HPDE6-E6E7 (cell line): ENCODE measurements at regions not wholly inside any gene's neighbourhood (a gene's known extent, or its start where the extent isn't known, plus 50 kb on each side); places are given as distances from the start of the nearest gene placed in this dataset.

Experiments
- DNase-seq: peaks from one replicate; pipeline ENCODE4 v3.0.0; 2011; ENCODE audit warnings: missing footprints; ENCODE audit errors: extremely low spot score

- no peak for DNase-seq
Observed at GRCh38 chr11:127506647-127507046, 506.1 kb upstream of the KIRREL3 start.

DNA sequence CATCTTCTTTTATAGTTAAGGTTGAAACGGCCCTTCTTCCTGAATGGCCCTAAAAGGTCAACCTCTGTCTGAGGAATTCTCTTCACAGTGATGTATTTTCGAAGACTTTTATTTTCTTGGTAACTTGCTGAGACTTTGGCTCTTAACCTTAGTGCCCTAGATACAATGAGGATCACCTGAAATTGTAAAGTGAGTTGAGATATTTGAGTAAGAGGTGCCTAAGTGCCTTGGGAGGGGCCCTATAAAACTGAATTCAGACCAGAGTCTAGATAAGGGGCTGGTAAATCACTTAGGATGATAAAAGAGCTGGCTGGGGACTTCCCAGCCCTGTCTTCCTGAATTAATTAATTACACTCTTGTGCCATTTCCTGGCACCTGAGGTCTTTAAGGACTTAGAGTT, 505.6 kb upstream of the KIRREL3 start:
- no peak for DNase-seq

GRCh38 chr11:127496165-127496564, 495.6 kb upstream of the KIRREL3 start:
- no peak for DNase-seq

- no peak for DNase-seq
Observed at GRCh38 chr11:127493330-127494022, 492.9 kb upstream of the KIRREL3 start.

DNA sequence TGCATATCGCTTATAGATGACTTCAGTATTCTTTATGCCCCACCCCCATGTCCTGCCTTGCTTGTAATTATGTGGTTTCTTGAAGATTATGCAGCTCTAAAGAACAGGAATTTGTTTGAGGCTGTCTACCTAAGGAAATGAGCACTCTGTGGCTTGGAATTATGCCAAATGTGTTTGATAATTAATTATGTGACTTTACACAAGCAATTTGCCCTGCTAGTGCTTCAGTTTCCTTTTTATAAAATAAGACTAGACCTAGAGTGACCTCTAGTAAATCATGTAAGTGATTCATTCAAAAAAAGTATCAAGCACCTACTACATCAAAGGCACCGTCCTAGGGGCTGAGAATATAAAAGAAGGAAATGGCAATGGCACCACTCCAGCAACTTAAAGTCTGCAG, 491.5 kb upstream of the KIRREL3 start:
- DNase-seq: no peak

GRCh38 chr11:127491589-127491988, 491.0 kb upstream of the KIRREL3 start:
- DNase-seq: no peak

DNA sequence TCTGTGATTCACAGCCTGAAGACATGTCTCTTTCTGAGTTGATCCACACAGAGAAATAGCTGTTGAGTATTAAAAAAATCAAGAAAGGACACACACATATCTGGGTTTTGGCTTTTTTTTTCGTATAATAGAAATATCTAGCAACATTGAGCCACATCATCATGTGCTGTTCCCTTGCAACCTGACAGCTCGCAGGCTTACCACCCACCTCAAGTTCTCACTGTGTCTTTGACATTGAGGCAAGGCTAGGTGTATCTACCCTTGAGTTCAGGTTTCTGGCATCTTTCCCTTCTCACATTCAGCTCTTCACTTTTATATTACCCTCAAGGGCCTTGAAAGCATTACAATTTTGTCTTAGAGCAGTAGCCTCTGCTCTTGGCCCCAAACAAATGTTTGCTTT, 490.3 kb upstream of the KIRREL3 start:
- DNase-seq: no peak

DNA sequence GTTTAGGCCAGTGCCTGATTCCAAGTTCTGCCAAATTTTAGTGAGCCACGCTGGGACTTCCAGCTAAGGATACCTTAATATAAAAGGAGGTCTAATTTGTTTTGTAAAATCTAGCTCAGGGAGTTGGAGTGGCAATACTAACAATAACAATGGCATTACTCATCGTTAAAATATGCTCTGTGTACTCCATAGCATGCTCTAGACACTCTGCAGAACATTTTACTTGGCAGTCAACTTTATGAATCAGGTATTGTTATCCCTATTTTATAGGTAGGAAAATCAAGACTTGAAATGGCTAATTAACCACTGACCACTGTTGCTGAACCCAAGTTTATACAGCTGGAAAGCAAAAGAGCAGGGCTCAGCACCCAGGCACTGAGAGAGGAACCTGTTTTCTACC, 485.0 kb upstream of the KIRREL3 start:
- no peak for DNase-seq

GRCh38 chr11:127481391-127481790, 480.8 kb upstream of the KIRREL3 start:
- DNase-seq: no peak

- no peak for DNase-seq
Observed at GRCh38 chr11:127478826-127479225, 478.3 kb upstream of the KIRREL3 start.

DNA sequence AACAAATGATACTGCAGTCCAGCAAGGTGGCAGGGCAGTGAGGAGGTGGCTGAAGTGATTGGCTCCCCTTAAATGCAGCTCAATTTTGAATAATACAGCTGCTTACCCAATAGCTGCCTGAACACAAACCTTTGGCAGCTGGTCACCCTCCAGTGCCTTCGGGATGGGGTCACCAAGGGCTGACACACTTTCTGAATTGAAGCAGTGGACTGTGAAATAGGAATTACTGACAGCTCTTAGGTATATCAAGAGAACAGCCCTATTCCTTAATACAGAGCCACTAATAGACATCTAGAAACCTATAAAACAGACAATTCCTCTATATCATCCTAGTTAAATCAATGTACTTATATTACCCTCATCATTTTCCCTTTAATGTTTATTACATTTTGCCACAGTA, 474.2 kb upstream of the KIRREL3 start:
- no peak for DNase-seq

- no peak for DNase-seq
Observed at GRCh38 chr11:127472505-127472904, 471.9 kb upstream of the KIRREL3 start.

DNA sequence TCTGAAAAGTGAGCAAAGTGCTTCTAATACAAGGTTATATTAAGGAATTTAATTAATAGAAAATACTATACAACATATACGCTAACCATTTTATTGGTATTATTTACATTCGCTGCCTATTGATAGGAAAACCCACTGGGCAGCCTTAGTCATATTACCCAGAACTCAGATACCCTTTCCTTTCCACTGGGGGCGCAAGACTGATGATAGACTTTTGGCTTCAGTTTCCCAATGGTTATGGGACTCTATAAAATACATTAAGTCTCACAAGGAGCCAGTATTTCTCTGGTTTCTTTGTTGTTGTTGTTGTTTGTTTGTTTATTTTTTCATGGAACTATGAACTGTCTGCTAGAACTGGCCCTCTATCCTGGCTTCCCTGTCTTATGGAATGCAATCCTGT, 471.1 kb upstream of the KIRREL3 start:
- no peak for DNase-seq

- DNase-seq: no peak
Observed at GRCh38 chr11:127470306-127470884, 469.8 kb upstream of the KIRREL3 start.

- no peak for DNase-seq
Observed at GRCh38 chr11:127464325-127464724, 463.8 kb upstream of the KIRREL3 start.

GRCh38 chr11:127462065-127462344, 461.4 kb upstream of the KIRREL3 start:
- no peak for DNase-seq

DNA sequence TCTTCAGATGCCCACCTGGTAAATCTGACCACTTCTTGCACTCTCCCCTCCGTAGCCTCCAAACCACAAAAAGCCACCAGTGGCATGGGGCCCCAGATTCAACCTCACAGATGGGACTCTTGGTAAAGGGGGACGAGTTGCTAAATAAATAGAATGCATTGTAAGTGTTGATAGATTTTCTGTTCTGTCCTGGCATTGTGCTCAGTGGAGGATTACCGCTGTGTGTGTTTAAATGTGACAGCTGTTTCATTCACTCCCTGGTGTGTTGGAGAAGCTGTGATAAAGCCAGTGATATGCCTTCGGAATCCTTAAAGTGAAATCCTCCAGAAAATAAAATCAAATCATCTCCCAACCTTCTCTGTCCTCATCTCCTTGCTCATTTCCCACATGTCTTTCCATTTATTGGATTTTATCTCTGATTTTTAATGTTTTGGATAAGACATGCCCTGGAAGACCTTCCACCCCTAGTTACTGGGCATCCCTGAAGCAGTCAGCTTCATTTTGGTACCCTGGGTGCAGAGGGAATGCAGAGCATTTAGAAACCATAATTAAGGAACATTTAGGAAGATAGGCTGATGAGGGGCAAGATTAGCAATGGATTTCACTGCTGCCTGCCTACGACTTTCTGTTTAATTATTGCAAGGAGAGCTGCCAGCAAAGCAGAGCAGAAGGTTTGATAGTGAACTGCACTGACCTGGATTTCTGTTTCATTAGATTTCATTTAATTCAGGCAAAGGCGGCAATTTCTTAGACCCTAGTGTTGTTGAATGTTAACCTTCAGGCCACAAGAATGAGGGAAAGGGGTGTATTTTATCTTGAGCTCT, 460.9 kb upstream of the KIRREL3 start:
- DNase-seq: no peak

- DNase-seq: no peak
Observed at GRCh38 chr11:127458561-127458960, 458.0 kb upstream of the KIRREL3 start.

DNA sequence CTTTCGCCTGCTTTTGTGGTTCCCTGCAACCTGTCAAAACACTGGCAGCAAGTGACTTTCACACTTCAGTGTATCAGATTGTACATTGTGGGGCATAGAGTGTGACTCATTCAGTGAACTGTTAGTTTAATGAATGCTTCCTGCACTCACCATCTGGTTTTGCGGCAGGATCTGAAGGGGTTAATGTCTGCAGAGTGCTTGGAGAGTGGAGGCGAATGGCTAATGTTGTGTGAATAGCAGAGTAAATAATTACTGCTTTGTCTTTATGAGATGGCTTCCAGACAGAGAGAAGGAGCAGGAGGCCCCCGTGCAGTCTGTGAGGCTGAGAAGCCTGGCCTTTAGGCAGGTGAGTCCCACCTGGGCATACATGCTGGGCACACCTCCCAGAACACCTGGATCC, 454.3 kb upstream of the KIRREL3 start:
- DNase-seq: no peak

DNA sequence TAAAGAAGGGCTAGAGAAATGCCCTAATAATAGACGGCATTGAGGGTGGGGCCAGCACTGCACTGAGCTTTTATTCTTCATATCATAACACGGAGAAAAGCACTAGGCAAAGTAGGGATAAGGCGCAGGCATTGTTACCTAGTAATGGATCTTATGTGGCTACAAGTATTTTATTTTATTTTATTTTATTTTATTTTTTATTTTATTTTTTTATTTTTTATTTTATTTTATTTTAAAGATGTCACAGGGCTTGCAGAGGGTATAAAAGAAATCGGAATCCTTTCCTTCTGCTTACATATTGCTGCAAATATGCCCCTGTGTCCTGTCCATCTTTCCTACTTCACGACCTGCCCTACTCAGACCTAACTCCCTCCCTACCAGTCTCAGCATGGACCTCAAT, 452.0 kb upstream of the KIRREL3 start:
- no peak for DNase-seq

GRCh38 chr11:127451861-127452260, 451.3 kb upstream of the KIRREL3 start:
- DNase-seq: no peak

DNA sequence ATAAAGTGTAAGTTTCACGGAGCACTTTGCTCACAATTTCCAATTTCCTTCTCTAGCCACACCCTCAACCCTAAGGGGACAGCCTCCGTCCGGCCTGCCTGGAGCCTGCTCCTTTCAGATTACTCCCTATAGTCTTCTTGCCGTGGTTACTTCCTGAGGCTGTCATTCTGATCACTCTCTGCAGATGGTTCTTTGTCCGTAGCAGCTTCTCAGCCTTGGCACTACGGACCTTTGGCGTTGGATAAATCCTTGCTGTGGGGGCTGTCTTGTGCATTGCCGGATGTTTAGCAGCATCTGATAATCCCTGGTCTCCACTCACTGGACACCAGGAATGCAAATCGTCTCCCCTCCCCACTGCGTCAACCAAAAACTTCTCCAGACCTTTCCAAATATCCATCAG, 447.5 kb upstream of the KIRREL3 start:
- no peak for DNase-seq

DNA sequence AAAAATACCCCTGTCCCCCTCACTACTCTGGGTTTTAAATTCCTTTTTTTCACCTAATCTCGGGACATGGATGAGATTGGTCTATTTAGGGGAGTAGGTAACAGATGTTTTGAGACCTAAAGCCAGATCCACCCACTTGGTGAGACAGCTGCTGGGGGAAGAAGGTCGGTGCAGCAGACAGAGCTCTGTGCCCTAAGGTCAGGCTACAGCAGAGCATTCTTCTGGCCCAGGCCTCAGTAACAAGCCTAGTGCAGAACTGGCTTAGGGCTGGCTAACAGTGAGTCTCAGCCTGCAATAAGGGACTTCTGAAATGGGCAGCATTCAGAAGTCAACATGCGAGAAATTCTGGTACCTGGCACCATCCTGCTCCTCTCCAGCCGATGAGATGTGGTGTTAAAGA, 444.9 kb upstream of the KIRREL3 start:
- DNase-seq: no peak
